ENCODE measurements at regions not wholly inside any gene's neighbourhood (a gene's known extent, or its start where the extent isn't known, plus 50 kb on each side); places are given as distances from the start of the nearest gene placed in this dataset.

DNA sequence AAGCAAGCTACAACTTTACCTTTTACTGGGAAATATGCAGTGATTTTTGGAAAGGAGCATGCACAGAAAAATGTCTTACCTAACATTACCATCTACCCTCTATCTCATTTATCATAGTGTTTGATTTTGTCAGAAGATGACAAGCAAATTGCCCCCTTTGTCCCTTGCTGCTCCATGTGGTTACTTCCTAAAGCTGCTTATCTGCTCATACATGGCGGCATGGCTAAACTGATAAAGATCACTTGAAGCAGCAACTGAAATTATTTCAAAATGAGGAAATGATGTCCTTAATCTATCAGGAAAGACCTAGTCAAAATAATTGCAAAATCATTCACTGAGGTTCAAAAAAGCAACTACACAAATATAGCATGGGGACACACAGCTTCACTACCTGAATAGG, 1198.5 kb upstream of the SORCS1 start:
- no peak for TF ChIP-seq TAF1 (conservative IDR thresholded peaks at IDR 0.05)
- TF ChIP-seq YY1 (IDR thresholded peaks at IDR 0.05): no peak
- TF ChIP-seq, protein P1, sequence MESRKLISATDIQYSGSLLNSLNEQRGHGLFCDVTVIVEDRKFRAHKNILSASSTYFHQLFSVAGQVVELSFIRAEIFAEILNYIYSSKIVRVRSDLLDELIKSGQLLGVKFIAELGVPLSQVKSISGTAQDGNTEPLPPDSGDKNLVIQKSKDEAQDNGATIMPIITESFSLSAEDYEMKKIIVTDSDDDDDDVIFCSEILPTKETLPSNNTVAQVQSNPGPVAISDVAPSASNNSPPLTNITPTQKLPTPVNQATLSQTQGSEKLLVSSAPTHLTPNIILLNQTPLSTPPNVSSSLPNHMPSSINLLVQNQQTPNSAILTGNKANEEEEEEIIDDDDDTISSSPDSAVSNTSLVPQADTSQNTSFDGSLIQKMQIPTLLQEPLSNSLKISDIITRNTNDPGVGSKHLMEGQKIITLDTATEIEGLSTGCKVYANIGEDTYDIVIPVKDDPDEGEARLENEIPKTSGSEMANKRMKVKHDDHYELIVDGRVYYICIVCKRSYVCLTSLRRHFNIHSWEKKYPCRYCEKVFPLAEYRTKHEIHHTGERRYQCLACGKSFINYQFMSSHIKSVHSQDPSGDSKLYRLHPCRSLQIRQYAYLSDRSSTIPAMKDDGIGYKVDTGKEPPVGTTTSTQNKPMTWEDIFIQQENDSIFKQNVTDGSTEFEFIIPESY (IDR thresholded peaks at IDR 0.05): no peak
- TF ChIP-seq RAD21 (IDR thresholded peaks at IDR 0.05): no peak
- TF ChIP-seq, protein P2, sequence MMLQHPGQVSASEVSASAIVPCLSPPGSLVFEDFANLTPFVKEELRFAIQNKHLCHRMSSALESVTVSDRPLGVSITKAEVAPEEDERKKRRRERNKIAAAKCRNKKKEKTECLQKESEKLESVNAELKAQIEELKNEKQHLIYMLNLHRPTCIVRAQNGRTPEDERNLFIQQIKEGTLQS (IDR thresholded peaks at IDR 0.05): no peak
- TF ChIP-seq RXRA (IDR thresholded peaks at IDR 0.05): no peak
- no peak for TF ChIP-seq HNF4G (IDR thresholded peaks at IDR 0.05)
- TF ChIP-seq SP1 (IDR thresholded peaks at IDR 0.05): no peak
- TF ChIP-seq, protein P3, sequence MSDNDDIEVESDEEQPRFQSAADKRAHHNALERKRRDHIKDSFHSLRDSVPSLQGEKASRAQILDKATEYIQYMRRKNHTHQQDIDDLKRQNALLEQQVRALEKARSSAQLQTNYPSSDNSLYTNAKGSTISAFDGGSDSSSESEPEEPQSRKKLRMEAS (IDR thresholded peaks at IDR 0.05): no peak
- TF ChIP-seq, protein P4, sequence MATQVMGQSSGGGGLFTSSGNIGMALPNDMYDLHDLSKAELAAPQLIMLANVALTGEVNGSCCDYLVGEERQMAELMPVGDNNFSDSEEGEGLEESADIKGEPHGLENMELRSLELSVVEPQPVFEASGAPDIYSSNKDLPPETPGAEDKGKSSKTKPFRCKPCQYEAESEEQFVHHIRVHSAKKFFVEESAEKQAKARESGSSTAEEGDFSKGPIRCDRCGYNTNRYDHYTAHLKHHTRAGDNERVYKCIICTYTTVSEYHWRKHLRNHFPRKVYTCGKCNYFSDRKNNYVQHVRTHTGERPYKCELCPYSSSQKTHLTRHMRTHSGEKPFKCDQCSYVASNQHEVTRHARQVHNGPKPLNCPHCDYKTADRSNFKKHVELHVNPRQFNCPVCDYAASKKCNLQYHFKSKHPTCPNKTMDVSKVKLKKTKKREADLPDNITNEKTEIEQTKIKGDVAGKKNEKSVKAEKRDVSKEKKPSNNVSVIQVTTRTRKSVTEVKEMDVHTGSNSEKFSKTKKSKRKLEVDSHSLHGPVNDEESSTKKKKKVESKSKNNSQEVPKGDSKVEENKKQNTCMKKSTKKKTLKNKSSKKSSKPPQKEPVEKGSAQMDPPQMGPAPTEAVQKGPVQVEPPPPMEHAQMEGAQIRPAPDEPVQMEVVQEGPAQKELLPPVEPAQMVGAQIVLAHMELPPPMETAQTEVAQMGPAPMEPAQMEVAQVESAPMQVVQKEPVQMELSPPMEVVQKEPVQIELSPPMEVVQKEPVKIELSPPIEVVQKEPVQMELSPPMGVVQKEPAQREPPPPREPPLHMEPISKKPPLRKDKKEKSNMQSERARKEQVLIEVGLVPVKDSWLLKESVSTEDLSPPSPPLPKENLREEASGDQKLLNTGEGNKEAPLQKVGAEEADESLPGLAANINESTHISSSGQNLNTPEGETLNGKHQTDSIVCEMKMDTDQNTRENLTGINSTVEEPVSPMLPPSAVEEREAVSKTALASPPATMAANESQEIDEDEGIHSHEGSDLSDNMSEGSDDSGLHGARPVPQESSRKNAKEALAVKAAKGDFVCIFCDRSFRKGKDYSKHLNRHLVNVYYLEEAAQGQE (IDR thresholded peaks at IDR 0.05): no peak
- TF ChIP-seq FOXA2 (IDR thresholded peaks at IDR 0.05): no peak
- no peak for TF ChIP-seq HNF4A (conservative IDR thresholded peaks at IDR 0.05)
- no peak for TF ChIP-seq NR2F2 (IDR thresholded peaks at IDR 0.05)
- no peak for TF ChIP-seq JUND (IDR thresholded peaks at IDR 0.05)
- TF ChIP-seq GABPA (IDR thresholded peaks at IDR 0.05 in 1 of 2, conservative IDR thresholded peaks at IDR 0.05 in 1 of 2): no peak
- no peak for TF ChIP-seq EGR1 (IDR thresholded peaks at IDR 0.05; ENCODE audit: low read depth in 2 of 2)
- TF ChIP-seq FOXA1 (IDR thresholded peaks at IDR 0.05): no peak
- TF ChIP-seq, protein P5, sequence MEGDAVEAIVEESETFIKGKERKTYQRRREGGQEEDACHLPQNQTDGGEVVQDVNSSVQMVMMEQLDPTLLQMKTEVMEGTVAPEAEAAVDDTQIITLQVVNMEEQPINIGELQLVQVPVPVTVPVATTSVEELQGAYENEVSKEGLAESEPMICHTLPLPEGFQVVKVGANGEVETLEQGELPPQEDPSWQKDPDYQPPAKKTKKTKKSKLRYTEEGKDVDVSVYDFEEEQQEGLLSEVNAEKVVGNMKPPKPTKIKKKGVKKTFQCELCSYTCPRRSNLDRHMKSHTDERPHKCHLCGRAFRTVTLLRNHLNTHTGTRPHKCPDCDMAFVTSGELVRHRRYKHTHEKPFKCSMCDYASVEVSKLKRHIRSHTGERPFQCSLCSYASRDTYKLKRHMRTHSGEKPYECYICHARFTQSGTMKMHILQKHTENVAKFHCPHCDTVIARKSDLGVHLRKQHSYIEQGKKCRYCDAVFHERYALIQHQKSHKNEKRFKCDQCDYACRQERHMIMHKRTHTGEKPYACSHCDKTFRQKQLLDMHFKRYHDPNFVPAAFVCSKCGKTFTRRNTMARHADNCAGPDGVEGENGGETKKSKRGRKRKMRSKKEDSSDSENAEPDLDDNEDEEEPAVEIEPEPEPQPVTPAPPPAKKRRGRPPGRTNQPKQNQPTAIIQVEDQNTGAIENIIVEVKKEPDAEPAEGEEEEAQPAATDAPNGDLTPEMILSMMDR (IDR thresholded peaks at IDR 0.05; ENCODE audit: low read depth, low read length, missing input control): no peak
- Histone ChIP-seq H3K9me3 (ENCODE audit: control insufficient read depth in 4 of 4, low read length in 3 of 4) (no peaks in the 10 kb centered on the region), H3K27ac (ENCODE audit: low read depth in 1 of 2, low read length in 2 of 2) (no peak overlapping the region), H3K27me3 (ENCODE audit: control insufficient read depth in 4 of 4, insufficient read depth in 4 of 4, low read length in 3 of 4) (no peaks in the 10 kb centered on the region), H3K4me1 (ENCODE audit: control insufficient read depth in 4 of 4, insufficient read depth in 4 of 4, low read length in 3 of 4) (no peaks in the 10 kb centered on the region), H3K36me3 (ENCODE audit: control insufficient read depth in 4 of 4, insufficient read depth in 3 of 4, low read depth in 1 of 4, low read length in 3 of 4) (no peaks in the 10 kb centered on the region), H3K4me3 (ENCODE audit: low read depth in 1 of 3, low read length in 3 of 3) (no peak overlapping the region), H3K9ac (ENCODE audit: low read depth in 1 of 2, low read length in 2 of 2) (no peak overlapping the region)
- DNase-seq (ENCODE audit: low spot score): no peak
- WGBS: 86% methylated on average over 1 of the region's 1 CpG

All from liver (tissue), 8 donors.